HAP-1 (cell line): ENCODE measurements at regions not wholly inside any gene's neighbourhood (a gene's known extent, or its start where the extent isn't known, plus 50 kb on each side); places are given as distances from the start of the nearest gene placed in this dataset.
"Not testable (repeated sequence)": the region's sequence is repeated elsewhere in the genome, so short reads cannot be mapped to it uniquely, and the experiment has no call there.

Experiments
- DNase-seq, 2 experiments: peaks; one replicate each; pipeline ENCODE4 v3.0.0-alpha.2; 2016 to 2020; ENCODE audit warnings: low spot score in 2 of 2
- H3K27me3 ChIP-seq: fragments of 250-450 bp; sonication (Bioruptor Pico); 2 replicates; pipeline ENCODE4 v1.5.1; 2020; ENCODE audit warnings: low read depth, mild to moderate bottlenecking, moderate library complexity
- H3K36me3 ChIP-seq: fragments of 250-450 bp; sonication (Bioruptor Pico); replicated peaks from 2 replicates; pipeline ENCODE4 v1.5.1; 2020; ENCODE audit warnings: mild to moderate bottlenecking
- H3K4me1 ChIP-seq: fragments of 250-450 bp; sonication (Bioruptor Pico); 2 replicates; pipeline ENCODE4 v1.5.1; 2020; ENCODE audit warnings: mild to moderate bottlenecking
- H3K4me3 ChIP-seq: fragments of 250-450 bp; sonication (Bioruptor Pico); 2 replicates; pipeline ENCODE4 v1.5.1; 2020; ENCODE audit warnings: mild to moderate bottlenecking, moderate library complexity
- H3K9me3 ChIP-seq: fragments of 250-450 bp; sonication (Bioruptor Pico); 2 replicates; pipeline ENCODE4 v1.5.1; 2020; ENCODE audit warnings: mild to moderate bottlenecking, moderate library complexity
- in situ Hi-C: fragments of 300-500 bp; cut with MboI; formaldehyde crosslinking; loops from 3 replicates; pipeline ENCODE4 v1.14.3; 2020; ENCODE audit warnings: low sequenced_read_pairs, inconsistent platforms, mixed read lengths

GRCh38 chr13:63749857-63750256 lies 2334.2 kb upstream of the PCDH20 start:
- H3K27me3 ChIP-seq, H3K4me3 ChIP-seq, DNase-seq, H3K36me3 ChIP-seq, H3K4me1 ChIP-seq, in situ Hi-C loops, H3K9me3 ChIP-seq: not testable (repeated sequence)

GRCh38 chr13:63741814-63742101 lies 2326.1 kb upstream of the PCDH20 start:
- in situ Hi-C loops, H3K36me3 ChIP-seq, H3K4me3 ChIP-seq, DNase-seq, H3K9me3 ChIP-seq, H3K27me3 ChIP-seq, H3K4me1 ChIP-seq: not testable (repeated sequence)

GRCh38 chr13:63741029-63741813 lies 2325.6 kb upstream of the PCDH20 start:
- no peaks in the 10 kb centered on the region for H3K4me1 ChIP-seq
- H3K9me3 ChIP-seq = no peaks in the 10 kb centered on the region
- no peaks in the 10 kb centered on the region for H3K27me3 ChIP-seq
- no peak overlapping the region for H3K4me3 ChIP-seq
- no peaks in the 10 kb centered on the region for H3K36me3 ChIP-seq
- DNase-seq = no peak
- in situ Hi-C loops = no loop called here

- H3K4me3 ChIP-seq, H3K4me1 ChIP-seq, H3K9me3 ChIP-seq, H3K27me3 ChIP-seq, H3K36me3 ChIP-seq, DNase-seq, in situ Hi-C loops: not testable (repeated sequence)
Measured at GRCh38 chr13:63739112-63739735, 2323.6 kb upstream of the PCDH20 start.

GRCh38 chr13:63737418-63737817 lies 2321.8 kb upstream of the PCDH20 start:
- Histone ChIP-seq H3K36me3 (no peaks in the 10 kb centered on the region), H3K4me3 (no peak overlapping the region), H3K9me3 (no peaks in the 10 kb centered on the region), H3K27me3 (no peaks in the 10 kb centered on the region), H3K4me1 (no peaks in the 10 kb centered on the region)
- in situ Hi-C loops = no loop called here
- no peak for DNase-seq

GRCh38 chr13:63731896-63732295 lies 2316.2 kb upstream of the PCDH20 start:
- Histone ChIP-seq H3K36me3 (no peaks in the 10 kb centered on the region), H3K4me1 (no peaks in the 10 kb centered on the region), H3K9me3 (no peaks in the 10 kb centered on the region), H3K27me3 (no peaks in the 10 kb centered on the region), H3K4me3 (no peak overlapping the region)
- no peak for DNase-seq
- in situ Hi-C loops = no loop called here

GRCh38 chr13:63712159-63712558 lies 2296.5 kb upstream of the PCDH20 start:
- H3K9me3 ChIP-seq, H3K4me3 ChIP-seq, H3K36me3 ChIP-seq, DNase-seq, in situ Hi-C loops, H3K27me3 ChIP-seq, H3K4me1 ChIP-seq: not testable (repeated sequence)

- Histone ChIP-seq H3K4me1 (no peaks in the 10 kb centered on the region), H3K27me3 (no peaks in the 10 kb centered on the region), H3K9me3 (no peaks in the 10 kb centered on the region), H3K4me3 (no peak overlapping the region), H3K36me3 (no peaks in the 10 kb centered on the region)
- no peak for DNase-seq
- in situ Hi-C loops = no loop called here
Measured at GRCh38 chr13:63706751-63707150, 2291.1 kb upstream of the PCDH20 start.

GRCh38 chr13:63704521-63704920 lies 2288.9 kb upstream of the PCDH20 start:
- H3K4me1 ChIP-seq = no peaks in the 10 kb centered on the region
- no peaks in the 10 kb centered on the region for H3K27me3 ChIP-seq
- no peak for DNase-seq
- no peak overlapping the region for H3K4me3 ChIP-seq
- H3K36me3 ChIP-seq = no peaks in the 10 kb centered on the region
- in situ Hi-C loops = no loop called here
- H3K9me3 ChIP-seq = no peaks in the 10 kb centered on the region

GRCh38 chr13:63700350-63700749 lies 2284.7 kb upstream of the PCDH20 start:
- Histone ChIP-seq H3K36me3 (no peaks in the 10 kb centered on the region), H3K27me3 (no peaks in the 10 kb centered on the region), H3K4me1 (no peaks in the 10 kb centered on the region), H3K4me3 (no peak overlapping the region), H3K9me3 (no peaks in the 10 kb centered on the region)
- in situ Hi-C loops = no loop called here
- DNase-seq = no peak

- Histone ChIP-seq H3K36me3 (no peaks in the 10 kb centered on the region), H3K27me3 (no peaks in the 10 kb centered on the region), H3K4me1 (no peaks in the 10 kb centered on the region), H3K4me3 (no peak overlapping the region), H3K9me3 (no peaks in the 10 kb centered on the region)
- DNase-seq = no peak
- in situ Hi-C loops = no loop called here
Measured at GRCh38 chr13:63699948-63700347, 2284.3 kb upstream of the PCDH20 start.

- no peaks in the 10 kb centered on the region for H3K4me1 ChIP-seq
- H3K9me3 ChIP-seq = no peaks in the 10 kb centered on the region
- no peaks in the 10 kb centered on the region for H3K36me3 ChIP-seq
- no peak for DNase-seq
- in situ Hi-C loops = no loop called here
- H3K27me3 ChIP-seq = no peaks in the 10 kb centered on the region
- H3K4me3 ChIP-seq = no peak overlapping the region
Measured at GRCh38 chr13:63696055-63696454, 2280.4 kb upstream of the PCDH20 start.

- Histone ChIP-seq H3K9me3 (no peaks in the 10 kb centered on the region), H3K4me1 (no peaks in the 10 kb centered on the region), H3K27me3 (no peaks in the 10 kb centered on the region), H3K4me3 (no peak overlapping the region), H3K36me3 (no peaks in the 10 kb centered on the region)
- peak in 1 of 2 experiments; percentile 10 for DNase-seq
- in situ Hi-C loops = no loop called here
Measured at GRCh38 chr13:63693696-63694095, 2278.0 kb upstream of the PCDH20 start.

- H3K4me1 ChIP-seq = no peaks in the 10 kb centered on the region
- no peak for DNase-seq
- H3K36me3 ChIP-seq = no peaks in the 10 kb centered on the region
- no peaks in the 10 kb centered on the region for H3K27me3 ChIP-seq
- H3K4me3 ChIP-seq = no peak overlapping the region
- in situ Hi-C loops = no loop called here
- no peaks in the 10 kb centered on the region for H3K9me3 ChIP-seq
Measured at GRCh38 chr13:63691474-63691873, 2275.8 kb upstream of the PCDH20 start.

- H3K36me3 ChIP-seq = no peaks in the 10 kb centered on the region
- H3K4me3 ChIP-seq = no peak overlapping the region
- in situ Hi-C loops = no loop called here
- H3K27me3 ChIP-seq = no peaks in the 10 kb centered on the region
- DNase-seq = no peak
- H3K4me1 ChIP-seq = no peaks in the 10 kb centered on the region
- no peaks in the 10 kb centered on the region for H3K9me3 ChIP-seq
Measured at GRCh38 chr13:63690672-63691071, 2275.0 kb upstream of the PCDH20 start.
